B cell (primary cell): ENCODE measurements at regions not wholly inside any gene's neighbourhood (a gene's known extent, or its start where the extent isn't known, plus 50 kb on each side); places are given as distances from the start of the nearest gene placed in this dataset.

Experiments
- EZH2 ChIP-seq: IDR thresholded peaks from 2 replicates; pipeline ENCODE4 v1.6.1; 2012; ENCODE audit warnings: borderline replicate concordance, low read depth, mild to moderate bottlenecking, moderate library complexity, low read length; ENCODE audit not compliant: insufficient read depth, poor library complexity, severe bottlenecking
- TF ChIP-seq, protein P1 (sequence below): fragments of 200-600 bp; IDR thresholded peaks from one replicate; pipeline ENCODE4 v1.8.0; 2022; ENCODE audit warnings: antibody characterized with exemption, mild to moderate bottlenecking

DNA sequence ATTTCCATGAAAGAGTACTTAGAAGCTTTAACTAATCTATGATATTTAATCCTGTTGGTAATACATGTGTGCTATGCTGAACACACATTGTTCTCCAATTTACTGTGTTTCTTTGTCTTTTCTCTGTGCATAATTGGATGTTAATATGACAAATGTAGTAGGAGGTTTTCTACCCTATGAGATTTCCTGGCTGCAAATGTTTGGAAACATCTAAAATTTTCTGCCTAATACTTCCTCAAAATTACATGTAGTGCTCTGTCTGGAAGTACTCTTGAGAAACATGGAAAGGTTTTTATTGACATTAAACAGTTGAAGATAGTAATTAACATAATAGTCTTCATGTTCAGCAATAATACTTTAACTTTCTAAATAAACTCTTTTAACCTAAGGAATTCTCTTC, 213.0 kb downstream of the KITLG start:
- TF ChIP-seq, protein P1, sequence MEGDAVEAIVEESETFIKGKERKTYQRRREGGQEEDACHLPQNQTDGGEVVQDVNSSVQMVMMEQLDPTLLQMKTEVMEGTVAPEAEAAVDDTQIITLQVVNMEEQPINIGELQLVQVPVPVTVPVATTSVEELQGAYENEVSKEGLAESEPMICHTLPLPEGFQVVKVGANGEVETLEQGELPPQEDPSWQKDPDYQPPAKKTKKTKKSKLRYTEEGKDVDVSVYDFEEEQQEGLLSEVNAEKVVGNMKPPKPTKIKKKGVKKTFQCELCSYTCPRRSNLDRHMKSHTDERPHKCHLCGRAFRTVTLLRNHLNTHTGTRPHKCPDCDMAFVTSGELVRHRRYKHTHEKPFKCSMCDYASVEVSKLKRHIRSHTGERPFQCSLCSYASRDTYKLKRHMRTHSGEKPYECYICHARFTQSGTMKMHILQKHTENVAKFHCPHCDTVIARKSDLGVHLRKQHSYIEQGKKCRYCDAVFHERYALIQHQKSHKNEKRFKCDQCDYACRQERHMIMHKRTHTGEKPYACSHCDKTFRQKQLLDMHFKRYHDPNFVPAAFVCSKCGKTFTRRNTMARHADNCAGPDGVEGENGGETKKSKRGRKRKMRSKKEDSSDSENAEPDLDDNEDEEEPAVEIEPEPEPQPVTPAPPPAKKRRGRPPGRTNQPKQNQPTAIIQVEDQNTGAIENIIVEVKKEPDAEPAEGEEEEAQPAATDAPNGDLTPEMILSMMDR: no peak
- TF ChIP-seq EZH2: no peak
